Eye (tissue), 1 donor: ENCODE measurements at regions not wholly inside any gene's neighbourhood (a gene's known extent, or its start where the extent isn't known, plus 50 kb on each side); places are given as distances from the start of the nearest gene placed in this dataset.

Experiments used
- DNase-seq: peaks from one replicate; pipeline ENCODE4 v3.0.0-alpha.2; 2015

DNA sequence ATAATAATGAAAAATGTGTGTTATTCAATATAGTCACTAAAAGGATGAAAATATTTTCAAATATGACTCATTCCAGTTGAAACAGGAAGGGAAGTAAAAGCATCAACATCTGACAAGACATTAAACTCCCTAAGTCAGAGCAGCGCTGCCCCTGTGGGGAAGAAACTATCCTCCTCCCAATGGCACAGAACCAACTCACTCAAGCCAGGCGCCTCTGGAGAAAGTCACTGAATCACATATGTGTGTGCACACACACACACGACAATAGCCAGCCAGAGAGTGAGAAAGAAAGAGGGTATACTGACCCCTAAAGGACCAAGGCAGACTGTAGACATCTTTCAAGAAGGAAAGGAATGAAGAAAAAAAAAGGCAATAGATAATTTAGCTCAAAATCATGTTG lies 126.9 kb downstream of the SETD4 start:
- peak; percentile 24 for DNase-seq

DNA sequence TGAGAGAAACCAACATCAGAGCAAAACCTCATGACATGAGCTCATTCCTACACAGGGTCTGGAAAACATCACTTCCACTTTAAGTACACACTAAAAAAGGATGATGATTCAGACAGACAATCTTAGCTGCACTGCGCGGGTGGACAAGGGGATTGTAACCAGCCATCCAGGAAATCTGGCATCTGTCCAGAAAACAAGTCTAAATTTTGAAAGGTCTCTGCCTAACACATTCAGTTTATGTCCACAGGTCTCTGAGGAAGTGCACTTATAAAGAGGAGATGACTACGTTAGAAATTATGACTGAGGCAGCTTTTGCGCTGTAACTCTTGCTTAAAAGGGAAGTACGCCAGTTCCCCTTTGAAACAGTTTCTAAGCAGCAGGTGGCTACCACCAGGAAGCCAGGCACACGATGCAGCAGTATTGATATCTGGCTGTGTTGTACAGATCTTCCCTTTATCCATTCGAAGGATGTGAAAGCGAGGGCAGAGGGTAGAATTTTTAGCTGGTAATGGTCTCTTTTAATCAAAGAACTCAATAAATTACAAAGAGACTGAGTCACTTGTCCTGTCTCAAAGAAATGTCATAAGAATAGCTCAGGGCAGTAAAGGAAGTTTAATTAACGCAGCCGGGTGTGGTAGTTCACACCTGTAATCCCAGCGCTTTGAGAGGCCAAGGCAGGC lies 128.0 kb downstream of the SETD4 start:
- peak; percentile 79 for DNase-seq

- peak; percentile 68 for DNase-seq
Measured at GRCh38 chr21:35929901-35930300, 130.4 kb downstream of the SETD4 start.

GRCh38 chr21:35927262-35927661 lies 133.1 kb downstream of the SETD4 start:
- DNase-seq = peak; percentile 71

DNA sequence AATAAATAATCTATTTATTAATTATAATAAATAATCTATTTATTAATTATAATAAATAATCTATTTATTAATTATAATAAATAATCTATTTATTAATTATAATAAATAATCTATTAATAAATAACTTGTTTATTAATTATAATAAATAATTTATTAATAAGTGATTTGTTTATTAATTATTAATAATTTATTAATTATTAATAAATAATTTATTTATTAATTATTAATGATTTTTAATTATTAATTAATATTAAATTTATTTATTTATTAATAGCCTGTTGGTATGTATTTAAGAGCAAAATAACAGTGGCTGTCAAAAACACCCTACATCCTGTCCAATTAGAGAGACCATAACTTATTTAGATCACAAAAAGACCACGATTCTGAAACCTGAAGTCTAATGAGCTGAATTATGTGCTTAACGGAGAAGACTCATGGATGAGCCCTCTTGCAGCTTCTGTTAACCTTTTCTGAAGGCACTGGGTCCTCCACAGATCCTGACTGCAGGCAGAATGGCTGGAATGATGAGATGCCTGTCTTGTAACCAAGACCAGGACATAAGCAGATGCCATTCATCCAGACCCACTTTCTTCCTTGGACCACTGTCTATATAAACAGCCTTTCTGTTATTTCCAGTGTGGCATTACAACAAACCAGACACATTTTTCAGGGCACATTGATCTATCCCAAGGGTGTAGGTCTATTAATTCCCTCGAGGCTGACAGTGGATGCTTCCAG lies 134.2 kb downstream of the SETD4 start:
- DNase-seq = peak; percentile 65

DNA sequence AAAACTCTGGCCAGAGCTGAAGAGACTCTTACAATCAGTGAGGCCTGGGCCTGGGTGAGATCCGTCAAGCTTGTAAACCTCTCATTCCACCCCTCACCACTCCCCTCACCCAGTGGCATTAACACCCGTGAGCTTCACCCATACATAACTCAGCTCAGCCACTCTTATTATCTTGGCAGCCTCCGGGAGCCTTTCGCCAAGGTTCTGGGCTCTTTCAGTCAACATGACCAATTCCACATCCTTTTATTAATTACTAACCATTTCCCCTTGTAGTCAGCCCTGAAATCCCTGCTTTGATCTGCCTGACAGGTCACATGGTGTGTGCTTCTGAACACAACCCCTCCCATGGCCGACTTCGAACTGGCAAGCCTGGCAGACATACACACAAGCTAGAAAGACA lies 134.8 kb downstream of the SETD4 start:
- DNase-seq = peak; percentile 75

GRCh38 chr21:35924714-35925301 lies 135.5 kb downstream of the SETD4 start:
- DNase-seq = no peak

DNA sequence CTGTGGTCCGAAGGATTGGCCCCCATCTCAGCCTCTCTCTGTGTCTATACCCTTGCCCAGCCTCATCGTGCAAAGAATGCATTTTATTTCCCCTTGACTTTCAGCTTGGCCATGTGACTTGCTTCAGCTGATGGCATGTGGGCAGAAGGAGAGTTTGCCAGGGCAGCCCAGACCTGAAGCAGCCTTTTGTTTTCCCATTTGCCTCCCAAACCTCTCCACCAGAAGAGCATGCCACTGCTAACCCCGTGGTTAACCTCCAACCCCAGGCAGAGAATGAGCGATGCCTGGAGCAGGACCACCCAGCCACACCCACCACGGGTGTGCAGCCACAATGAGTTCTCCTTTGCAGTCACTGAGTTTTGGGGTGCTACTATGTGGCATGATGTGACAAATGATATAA lies 136.4 kb downstream of the SETD4 start:
- DNase-seq = no peak

DNA sequence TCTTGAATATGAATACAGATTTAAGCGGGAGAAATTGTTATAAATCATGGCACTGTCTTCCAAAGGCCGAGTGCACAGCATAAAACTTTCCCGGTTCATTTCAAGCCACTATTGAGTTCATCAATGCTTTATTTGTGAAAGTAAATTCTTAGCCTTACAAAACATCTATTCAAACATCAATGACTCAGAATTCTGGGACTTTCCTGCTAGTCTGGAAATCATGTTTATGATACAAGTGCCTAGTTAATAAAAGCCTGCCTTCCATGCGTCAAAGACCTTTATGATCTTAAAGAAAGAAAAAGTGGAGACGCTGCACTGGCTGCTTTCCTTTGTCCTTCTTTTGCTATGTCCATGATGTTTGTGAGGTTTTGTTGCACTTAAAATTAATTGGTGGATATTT lies 137.7 kb downstream of the SETD4 start:
- no peak for DNase-seq

- DNase-seq = no peak
Measured at GRCh38 chr21:35921471-35921870, 138.9 kb downstream of the SETD4 start.

GRCh38 chr21:35920436-35920835 lies 139.9 kb downstream of the SETD4 start:
- no peak for DNase-seq

GRCh38 chr21:35915030-35915429 lies 145.3 kb downstream of the SETD4 start:
- no peak for DNase-seq

DNA sequence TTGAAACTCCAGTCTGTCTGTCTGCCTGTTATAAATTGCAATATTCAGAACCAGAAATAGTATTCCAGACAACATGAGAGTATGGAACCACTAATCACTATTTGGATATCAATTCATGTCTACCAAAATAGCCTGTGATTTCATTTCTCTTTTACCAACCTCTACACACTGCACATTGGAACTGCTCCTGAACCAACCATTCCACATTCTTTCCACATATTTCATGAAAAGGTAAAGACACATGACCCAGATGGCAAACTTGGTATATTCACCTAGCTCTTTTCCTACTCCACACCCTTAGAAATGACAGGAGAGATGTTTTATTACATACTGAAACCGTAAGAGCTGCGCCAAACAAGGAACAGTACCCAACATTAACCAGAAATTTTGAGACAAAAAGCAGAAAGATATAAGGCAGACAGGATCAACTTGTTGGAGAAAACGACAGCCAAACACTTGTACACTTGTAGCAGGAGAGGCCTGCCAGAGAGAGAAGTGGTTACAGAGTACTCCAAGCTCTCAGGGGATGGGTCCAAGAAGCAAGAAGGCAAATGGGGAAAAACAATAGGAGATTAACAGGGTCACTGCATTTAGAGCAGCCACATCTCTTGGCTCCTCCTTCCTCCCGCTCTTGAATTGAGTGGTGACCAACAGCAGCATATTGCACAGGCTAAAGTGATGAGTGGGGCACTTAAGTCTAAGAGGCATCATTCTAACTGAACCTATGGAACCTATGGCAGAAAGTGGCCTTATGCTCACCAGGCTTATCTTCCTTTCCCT lies 148.7 kb downstream of the SETD4 start:
- DNase-seq = peak; percentile 33

GRCh38 chr21:35909456-35910223 lies 150.7 kb downstream of the SETD4 start:
- no peak for DNase-seq

DNA sequence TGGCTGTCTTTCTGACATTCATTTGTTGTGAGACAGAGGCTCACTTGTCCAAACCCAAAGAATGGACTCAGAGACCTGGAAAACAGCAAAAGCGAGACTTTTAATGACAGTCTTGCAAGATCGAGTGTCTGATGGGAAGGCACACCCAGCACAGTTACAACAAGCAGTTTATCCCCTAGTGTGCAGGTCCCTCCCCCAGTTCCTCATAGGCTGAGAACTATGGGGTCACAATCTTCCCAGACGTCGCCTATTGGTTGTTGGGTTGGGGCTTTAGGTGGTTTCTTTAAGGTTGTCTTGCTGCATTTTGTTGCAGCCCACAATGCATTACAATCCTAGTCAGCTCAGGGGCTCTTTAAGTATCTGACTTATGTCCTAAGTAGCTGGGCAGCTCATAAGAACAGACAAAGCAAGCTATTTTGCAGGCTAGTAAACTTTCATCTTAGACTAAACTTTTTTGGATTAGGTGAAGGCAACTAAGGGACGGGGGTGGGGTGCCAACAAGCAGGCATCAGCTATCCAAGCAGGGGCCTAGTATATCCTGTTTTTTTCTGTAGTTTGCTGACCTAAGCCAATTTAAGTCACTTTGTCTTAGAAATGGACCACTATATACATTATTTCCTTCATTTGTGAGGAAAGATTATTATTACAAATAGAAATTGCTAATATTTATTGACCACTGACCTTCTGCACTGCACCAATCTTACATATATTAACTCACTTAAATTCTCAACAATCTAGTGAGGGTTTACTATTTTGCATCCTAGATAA lies 151.8 kb downstream of the SETD4 start:
- DNase-seq = no peak

- DNase-seq = no peak
Measured at GRCh38 chr21:35906586-35906985, 153.7 kb downstream of the SETD4 start.

- no peak for DNase-seq
Measured at GRCh38 chr21:35905963-35906345, 154.4 kb downstream of the SETD4 start.

DNA sequence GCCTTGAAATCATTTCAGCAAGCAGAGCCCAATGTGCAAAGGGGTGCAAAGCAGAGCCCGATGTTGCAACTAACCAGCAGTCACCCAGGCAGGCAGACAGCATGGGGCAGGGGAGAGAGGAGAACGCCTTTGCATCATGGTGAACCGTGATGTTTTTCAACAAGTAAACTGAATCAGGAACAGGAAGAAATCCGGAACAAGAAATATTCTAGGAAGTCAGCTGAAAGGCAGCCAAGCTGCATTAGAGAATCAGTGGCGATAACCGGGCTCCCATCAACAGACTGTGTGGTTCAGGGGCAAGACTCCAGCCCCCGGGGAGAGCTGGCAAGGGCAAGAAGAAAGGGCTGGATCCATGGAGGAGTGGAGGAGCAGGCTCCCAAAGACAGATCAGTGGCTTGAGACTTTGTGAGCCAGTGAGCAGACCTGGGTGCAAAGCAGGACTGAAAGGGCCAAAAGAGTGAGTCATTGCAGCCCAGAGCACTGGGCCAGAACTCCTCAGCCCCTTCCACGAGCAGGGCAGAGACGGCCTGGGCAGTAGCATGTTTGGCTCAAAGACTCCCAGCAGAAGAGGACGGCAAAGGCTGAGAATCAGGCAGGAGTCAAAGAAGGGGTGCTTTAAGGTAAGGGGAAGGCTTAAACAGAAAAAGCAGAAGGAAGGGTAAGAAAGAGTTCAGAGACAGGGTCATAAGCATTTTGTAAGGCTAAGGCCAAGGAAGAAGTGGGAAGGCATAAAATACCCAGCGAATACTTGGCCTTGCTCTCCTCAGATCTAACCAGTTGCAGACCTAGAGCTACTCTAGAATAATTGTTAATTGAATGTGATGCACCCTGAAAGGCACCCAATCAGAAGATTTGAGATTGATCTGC lies 155.0 kb downstream of the SETD4 start:
- DNase-seq = no peak

DNA sequence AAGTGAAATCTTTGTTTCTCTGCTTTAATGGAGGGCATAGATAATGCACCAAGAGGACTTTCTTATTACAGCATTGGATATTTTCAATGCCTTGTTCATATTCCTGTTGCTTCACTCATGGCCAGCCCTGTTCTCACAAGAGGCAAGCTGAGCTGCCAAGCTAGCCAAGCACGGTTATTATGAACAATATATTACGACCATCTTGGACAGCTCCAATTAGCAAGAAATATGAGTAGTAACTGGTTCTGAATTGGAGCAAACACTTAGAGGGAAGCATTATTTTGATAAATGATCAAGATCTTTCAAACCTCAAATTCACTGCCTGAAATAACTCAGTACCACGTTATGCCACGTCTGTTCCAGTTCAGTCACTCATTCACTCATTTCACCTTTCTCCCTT lies 159.8 kb downstream of the SETD4 start:
- DNase-seq = no peak

GRCh38 chr21:35896060-35896459 lies 164.3 kb downstream of the SETD4 start:
- DNase-seq = no peak

GRCh38 chr21:35895598-35895997 lies 164.7 kb downstream of the SETD4 start:
- DNase-seq = no peak
